ENCODE measurements at regions not wholly inside any gene's neighbourhood (a gene's known extent, or its start where the extent isn't known, plus 50 kb on each side); places are given as distances from the start of the nearest gene placed in this dataset.

DNA sequence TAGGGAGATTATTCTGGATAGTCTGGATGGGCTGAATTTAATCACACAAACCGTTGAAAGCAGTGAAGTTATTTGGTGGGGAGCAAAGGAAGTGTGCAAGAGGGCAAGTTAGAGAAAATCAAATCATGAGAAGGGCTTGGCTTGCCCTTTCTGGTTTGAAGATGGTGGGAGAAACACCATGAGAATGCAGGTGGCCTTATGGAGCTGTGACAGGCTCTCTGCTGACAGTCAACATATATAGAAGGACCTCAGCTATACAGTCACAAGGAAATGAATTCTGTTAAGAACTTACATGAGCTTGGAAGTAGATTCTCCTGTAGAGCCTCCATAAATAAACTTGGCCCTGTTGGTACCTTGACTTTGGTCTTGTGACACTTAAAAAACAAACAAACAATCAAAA, 72.3 kb downstream of the GMNC start:
- TF ChIP-seq, protein P1, sequence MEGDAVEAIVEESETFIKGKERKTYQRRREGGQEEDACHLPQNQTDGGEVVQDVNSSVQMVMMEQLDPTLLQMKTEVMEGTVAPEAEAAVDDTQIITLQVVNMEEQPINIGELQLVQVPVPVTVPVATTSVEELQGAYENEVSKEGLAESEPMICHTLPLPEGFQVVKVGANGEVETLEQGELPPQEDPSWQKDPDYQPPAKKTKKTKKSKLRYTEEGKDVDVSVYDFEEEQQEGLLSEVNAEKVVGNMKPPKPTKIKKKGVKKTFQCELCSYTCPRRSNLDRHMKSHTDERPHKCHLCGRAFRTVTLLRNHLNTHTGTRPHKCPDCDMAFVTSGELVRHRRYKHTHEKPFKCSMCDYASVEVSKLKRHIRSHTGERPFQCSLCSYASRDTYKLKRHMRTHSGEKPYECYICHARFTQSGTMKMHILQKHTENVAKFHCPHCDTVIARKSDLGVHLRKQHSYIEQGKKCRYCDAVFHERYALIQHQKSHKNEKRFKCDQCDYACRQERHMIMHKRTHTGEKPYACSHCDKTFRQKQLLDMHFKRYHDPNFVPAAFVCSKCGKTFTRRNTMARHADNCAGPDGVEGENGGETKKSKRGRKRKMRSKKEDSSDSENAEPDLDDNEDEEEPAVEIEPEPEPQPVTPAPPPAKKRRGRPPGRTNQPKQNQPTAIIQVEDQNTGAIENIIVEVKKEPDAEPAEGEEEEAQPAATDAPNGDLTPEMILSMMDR (IDR thresholded peaks at IDR 0.05; ENCODE audit: low read length), result no peak
- TF ChIP-seq EZH2 (IDR thresholded peaks at IDR 0.05; ENCODE audit: borderline replicate concordance, low read length), result no peak
